ENCODE measurements at regions not wholly inside any gene's neighbourhood (a gene's known extent, or its start where the extent isn't known, plus 50 kb on each side); places are given as distances from the start of the nearest gene placed in this dataset.
A peak's percentile ranks its signal among the peaks of the same experiment; 100 is the strongest.

GRCh38 chr13:62250501-62251201, 835.0 kb upstream of the PCDH20 start:
- H3K36me3 Mint-ChIP-seq (ENCODE audit: low read depth): no peaks in the 10 kb centered on the region
- H3K27ac Mint-ChIP-seq: no peak overlapping the region

GRCh38 chr13:62246581-62246980, 830.9 kb upstream of the PCDH20 start:
- no peaks in the 10 kb centered on the region for H3K9me3 Mint-ChIP-seq

More at GRCh38 chr13:62250501-62251201, 835.0 kb upstream of the PCDH20 start:
- DNase-seq: no peak
- Mint-ChIP-seq H3K9me3 (no peaks in the 10 kb centered on the region), H3K4me1 (no peaks in the 10 kb centered on the region), H3K4me3 (no peak overlapping the region), H3K27me3 (ENCODE audit: low read depth, poor library complexity) (peaks cover 8% of the 10 kb centered on the region)
- no peak for TF ChIP-seq CTCF (IDR thresholded peaks at IDR 0.05)

GRCh38 chr13:62243106-62243505, 827.5 kb upstream of the PCDH20 start:
- H3K4me3 Mint-ChIP-seq: no peak overlapping the region
- H3K27ac Mint-ChIP-seq: no peak overlapping the region
- no peak for TF ChIP-seq CTCF (IDR thresholded peaks at IDR 0.05)
- H3K4me1 Mint-ChIP-seq: no peaks in the 10 kb centered on the region
- no peaks in the 10 kb centered on the region for H3K9me3 Mint-ChIP-seq
- peaks cover 3% of the 10 kb centered on the region for H3K27me3 Mint-ChIP-seq (ENCODE audit: low read depth, poor library complexity)
- no peaks in the 10 kb centered on the region for H3K36me3 Mint-ChIP-seq (ENCODE audit: low read depth)
- DNase-seq: no peak

More at GRCh38 chr13:62246581-62246980, 830.9 kb upstream of the PCDH20 start:
- no peaks in the 10 kb centered on the region for H3K36me3 Mint-ChIP-seq (ENCODE audit: low read depth)
- no peak for TF ChIP-seq CTCF (IDR thresholded peaks at IDR 0.05)
- H3K27me3 Mint-ChIP-seq (ENCODE audit: low read depth, poor library complexity): peaks cover 11% of the 10 kb centered on the region
- no peaks in the 10 kb centered on the region for H3K4me1 Mint-ChIP-seq
- H3K4me3 Mint-ChIP-seq: no peak overlapping the region
- peak overlapping the region; percentile 45 for H3K27ac Mint-ChIP-seq
- no peak for DNase-seq

- H3K36me3 Mint-ChIP-seq (ENCODE audit: low read depth): no peaks in the 10 kb centered on the region
- no peaks in the 10 kb centered on the region for H3K4me1 Mint-ChIP-seq
- H3K27ac Mint-ChIP-seq: no peak overlapping the region
- no peak for DNase-seq
- no peaks in the 10 kb centered on the region for H3K27me3 Mint-ChIP-seq (ENCODE audit: low read depth, poor library complexity)
- H3K4me3 Mint-ChIP-seq: no peak overlapping the region
- no peaks in the 10 kb centered on the region for H3K9me3 Mint-ChIP-seq
- TF ChIP-seq CTCF (IDR thresholded peaks at IDR 0.05): no peak
Measured at GRCh38 chr13:62234780-62235440, 819.3 kb upstream of the PCDH20 start.

GRCh38 chr13:62210951-62211350, 795.3 kb upstream of the PCDH20 start:
- no peaks in the 10 kb centered on the region for H3K4me1 Mint-ChIP-seq
- TF ChIP-seq CTCF (IDR thresholded peaks at IDR 0.05): no peak
- H3K27ac Mint-ChIP-seq: no peak overlapping the region
- no peaks in the 10 kb centered on the region for H3K36me3 Mint-ChIP-seq (ENCODE audit: low read depth)
- H3K27me3 Mint-ChIP-seq (ENCODE audit: low read depth, poor library complexity): peaks cover 3% of the 10 kb centered on the region
- no peak for DNase-seq
- H3K4me3 Mint-ChIP-seq: no peak overlapping the region
- H3K9me3 Mint-ChIP-seq: no peaks in the 10 kb centered on the region

GRCh38 chr13:62209529-62209928, 793.9 kb upstream of the PCDH20 start:
- H3K27ac Mint-ChIP-seq: no peak overlapping the region
- peaks cover 7% of the 10 kb centered on the region for H3K9me3 Mint-ChIP-seq
- no peaks in the 10 kb centered on the region for H3K4me1 Mint-ChIP-seq
- H3K27me3 Mint-ChIP-seq (ENCODE audit: low read depth, poor library complexity): peaks cover 5% of the 10 kb centered on the region
- H3K4me3 Mint-ChIP-seq: no peak overlapping the region
- TF ChIP-seq CTCF (IDR thresholded peaks at IDR 0.05): no peak
- DNase-seq: no peak
- no peaks in the 10 kb centered on the region for H3K36me3 Mint-ChIP-seq (ENCODE audit: low read depth)
